PFSK-1 (cell line): ENCODE measurements at regions not wholly inside any gene's neighbourhood (a gene's known extent, or its start where the extent isn't known, plus 50 kb on each side); places are given as distances from the start of the nearest gene placed in this dataset.

Source experiments
- FOXP2 ChIP-seq: optimal IDR thresholded peaks from 2 replicates; pipeline ENCODE3; 2011; ENCODE audit warnings: borderline replicate concordance, control low read depth, inconsistent platforms; ENCODE audit not compliant: insufficient read depth; ENCODE audit errors: extremely low read length, extremely low read depth
- POLR2AphosphoS5 ChIP-seq: IDR thresholded peaks from 2 replicates; pipeline ENCODE4 v1.6.1; 2012; ENCODE audit warnings: low read depth, mild to moderate bottlenecking, control low read depth, low read length, moderate library complexity
- SIN3A ChIP-seq: IDR thresholded peaks from 2 replicates; pipeline ENCODE4 v1.6.1; 2012; ENCODE audit warnings: mild to moderate bottlenecking, low read length, moderate library complexity, borderline replicate concordance; ENCODE audit not compliant: insufficient read depth
- TAF1 ChIP-seq: IDR thresholded peaks from 2 replicates; pipeline ENCODE4 v1.6.1; 2012; ENCODE audit warnings: low read length, control low read depth, borderline replicate concordance; ENCODE audit not compliant: insufficient read depth
- TF ChIP-seq, protein P1 (sequence below), 2 experiments: IDR thresholded peaks; 2 replicates each; pipeline versions ENCODE4 v1.6.1 to v1.8.0; 2011 to 2012; ENCODE audit warnings: low read depth in 2 of 2, low read length in 2 of 2, control low read depth in 1 of 2, inconsistent platforms in 1 of 2, mild to moderate bottlenecking in 1 of 2, moderate library complexity in 1 of 2; ENCODE audit not compliant: insufficient read depth in 1 of 2

DNA sequence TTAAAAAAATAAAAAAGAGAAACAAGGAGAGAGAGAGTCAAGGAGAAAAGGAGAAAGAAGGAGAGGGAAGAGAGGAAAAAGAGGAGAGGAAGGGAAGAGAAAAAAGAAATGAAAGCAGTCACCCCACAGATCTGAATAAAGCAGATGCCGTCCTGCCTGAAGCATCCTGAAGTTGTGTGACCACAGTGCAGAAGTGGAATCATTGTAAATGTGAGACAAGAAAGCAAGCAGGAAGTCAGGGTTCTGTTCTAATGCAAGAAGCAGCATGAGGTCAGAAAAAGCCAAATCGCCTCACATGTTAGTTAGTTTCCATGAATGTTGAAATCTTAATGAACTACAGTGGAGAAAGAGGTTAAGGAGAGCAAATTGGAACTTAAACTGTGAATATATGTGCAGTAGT is 692.5 kb downstream of the CENPC start:
- TF ChIP-seq POLR2AphosphoS5 (no peak), FOXP2 (no peak), TAF1 (no peak), SIN3A (no peak)
- TF ChIP-seq, protein P1, sequence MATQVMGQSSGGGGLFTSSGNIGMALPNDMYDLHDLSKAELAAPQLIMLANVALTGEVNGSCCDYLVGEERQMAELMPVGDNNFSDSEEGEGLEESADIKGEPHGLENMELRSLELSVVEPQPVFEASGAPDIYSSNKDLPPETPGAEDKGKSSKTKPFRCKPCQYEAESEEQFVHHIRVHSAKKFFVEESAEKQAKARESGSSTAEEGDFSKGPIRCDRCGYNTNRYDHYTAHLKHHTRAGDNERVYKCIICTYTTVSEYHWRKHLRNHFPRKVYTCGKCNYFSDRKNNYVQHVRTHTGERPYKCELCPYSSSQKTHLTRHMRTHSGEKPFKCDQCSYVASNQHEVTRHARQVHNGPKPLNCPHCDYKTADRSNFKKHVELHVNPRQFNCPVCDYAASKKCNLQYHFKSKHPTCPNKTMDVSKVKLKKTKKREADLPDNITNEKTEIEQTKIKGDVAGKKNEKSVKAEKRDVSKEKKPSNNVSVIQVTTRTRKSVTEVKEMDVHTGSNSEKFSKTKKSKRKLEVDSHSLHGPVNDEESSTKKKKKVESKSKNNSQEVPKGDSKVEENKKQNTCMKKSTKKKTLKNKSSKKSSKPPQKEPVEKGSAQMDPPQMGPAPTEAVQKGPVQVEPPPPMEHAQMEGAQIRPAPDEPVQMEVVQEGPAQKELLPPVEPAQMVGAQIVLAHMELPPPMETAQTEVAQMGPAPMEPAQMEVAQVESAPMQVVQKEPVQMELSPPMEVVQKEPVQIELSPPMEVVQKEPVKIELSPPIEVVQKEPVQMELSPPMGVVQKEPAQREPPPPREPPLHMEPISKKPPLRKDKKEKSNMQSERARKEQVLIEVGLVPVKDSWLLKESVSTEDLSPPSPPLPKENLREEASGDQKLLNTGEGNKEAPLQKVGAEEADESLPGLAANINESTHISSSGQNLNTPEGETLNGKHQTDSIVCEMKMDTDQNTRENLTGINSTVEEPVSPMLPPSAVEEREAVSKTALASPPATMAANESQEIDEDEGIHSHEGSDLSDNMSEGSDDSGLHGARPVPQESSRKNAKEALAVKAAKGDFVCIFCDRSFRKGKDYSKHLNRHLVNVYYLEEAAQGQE (IDR thresholded peaks at IDR 0.05; ENCODE audit: insufficient read depth in 1 of 2, low read depth in 2 of 2, low read length in 2 of 2) = no peak
